Neural crest cell (in vitro differentiated cells): ENCODE measurements at regions not wholly inside any gene's neighbourhood (a gene's known extent, or its start where the extent isn't known, plus 50 kb on each side); places are given as distances from the start of the nearest gene placed in this dataset.

ENCODE experiments used
- DNase-seq: peaks from one replicate; pipeline ENCODE4 v3.0.0; 2021; ENCODE audit warnings: low read depth, mixed read lengths, low spot score
- H3K27ac Mint-ChIP-seq: one replicate; pipeline ENCODE4 v1.8.0; 2021; ENCODE audit warnings: mild to moderate bottlenecking, mixed read lengths; ENCODE audit not compliant: unreplicated experiment
- H3K27me3 Mint-ChIP-seq: 2 replicates; pipeline ENCODE4 v1.8.0; 2021; ENCODE audit warnings: low read depth, mild to moderate bottlenecking, mixed read lengths
- H3K36me3 Mint-ChIP-seq: 2 replicates; pipeline ENCODE4 v1.8.0; 2021; ENCODE audit warnings: low read depth, mild to moderate bottlenecking, mixed read lengths
- H3K4me1 Mint-ChIP-seq: 2 replicates; pipeline ENCODE4 v1.8.0; 2021; ENCODE audit warnings: mixed read lengths
- H3K4me3 Mint-ChIP-seq: one replicate; pipeline ENCODE4 v1.8.0; 2021; ENCODE audit warnings: mild to moderate bottlenecking, mixed read lengths
- H3K9me3 Mint-ChIP-seq: 2 replicates; pipeline ENCODE4 v1.8.0; 2021; ENCODE audit warnings: mixed read lengths
- CTCF ChIP-seq: fragments of 200-600 bp; sonication (generic); conservative IDR thresholded peaks from 2 replicates; pipeline ENCODE4 v1.5.0; 2021; ENCODE audit warnings: antibody characterized with exemption, mild to moderate bottlenecking

GRCh38 chr4:60847614-60848013, 352.5 kb upstream of the ADGRL3 start:
- H3K27me3 Mint-ChIP-seq = no peaks in the 10 kb centered on the region
- TF ChIP-seq CTCF = no peak
- H3K4me1 Mint-ChIP-seq = no peaks in the 10 kb centered on the region
- no peak overlapping the region for H3K27ac Mint-ChIP-seq
- H3K36me3 Mint-ChIP-seq = peaks cover 4% of the 10 kb centered on the region
- no peak for DNase-seq
- H3K4me3 Mint-ChIP-seq = no peak overlapping the region
- H3K9me3 Mint-ChIP-seq = peaks cover 4% of the 10 kb centered on the region

DNA sequence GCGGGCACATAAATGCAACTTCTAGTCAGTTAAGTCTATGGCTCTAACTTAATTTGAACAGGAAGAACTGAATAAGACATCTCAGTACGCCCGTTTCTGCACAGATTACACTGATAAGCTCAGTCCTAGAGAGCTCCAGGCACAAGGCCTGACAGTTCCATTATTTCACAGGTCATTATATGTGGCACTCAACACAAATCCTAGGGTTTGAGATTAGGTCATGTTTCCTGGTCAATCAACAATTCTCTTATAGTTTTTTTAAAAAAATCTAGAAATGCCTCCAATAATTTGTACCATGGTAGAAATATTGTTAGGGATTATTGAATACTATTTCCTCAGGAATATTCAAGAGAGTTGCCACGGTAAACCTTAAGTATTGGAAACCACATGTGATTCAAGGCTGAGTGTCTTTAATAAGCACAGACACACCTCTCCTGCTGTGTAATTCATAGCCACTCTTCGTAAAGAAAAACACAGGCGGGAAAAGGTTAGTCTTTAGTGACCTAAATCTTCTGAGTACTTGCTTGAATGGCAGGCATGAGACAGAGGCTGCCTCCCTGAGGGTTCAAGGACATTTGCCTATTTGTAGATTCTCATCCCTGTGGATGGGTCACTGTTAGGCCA, 342.9 kb upstream of the ADGRL3 start:
- H3K27me3 Mint-ChIP-seq = no peaks in the 10 kb centered on the region
- no peaks in the 10 kb centered on the region for H3K4me1 Mint-ChIP-seq
- H3K9me3 Mint-ChIP-seq = no peaks in the 10 kb centered on the region
- no peak overlapping the region for H3K27ac Mint-ChIP-seq
- no peaks in the 10 kb centered on the region for H3K36me3 Mint-ChIP-seq
- DNase-seq = no peak
- no peak for TF ChIP-seq CTCF
- no peak overlapping the region for H3K4me3 Mint-ChIP-seq

- Mint-ChIP-seq H3K27me3 (no peaks in the 10 kb centered on the region), H3K36me3 (no peaks in the 10 kb centered on the region)
Observed at GRCh38 chr4:60863442-60863841, 336.7 kb upstream of the ADGRL3 start.

DNA sequence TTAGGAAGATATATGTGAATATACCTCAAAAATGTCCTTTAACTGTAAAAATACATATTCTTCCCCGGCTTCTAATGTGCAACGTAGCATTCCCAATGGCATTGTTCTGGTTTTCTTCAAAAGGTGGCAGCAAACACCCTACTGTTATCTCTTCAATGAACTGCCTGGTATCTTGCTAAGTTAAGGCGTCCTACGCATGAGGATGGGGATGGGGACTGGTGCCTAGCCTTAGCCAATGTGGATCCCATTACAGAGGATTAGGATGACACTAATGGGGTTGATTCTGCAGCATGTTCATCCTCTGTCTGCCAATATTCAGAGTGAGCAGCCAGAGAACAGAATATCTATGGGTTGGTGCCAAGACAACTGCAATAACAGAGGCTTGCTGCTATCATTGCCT, 334.9 kb upstream of the ADGRL3 start:
- no peak for TF ChIP-seq CTCF
- H3K27ac Mint-ChIP-seq = no peak overlapping the region
- DNase-seq = no peak
- no peaks in the 10 kb centered on the region for H3K4me1 Mint-ChIP-seq
- no peak overlapping the region for H3K4me3 Mint-ChIP-seq
- no peaks in the 10 kb centered on the region for H3K27me3 Mint-ChIP-seq
- H3K36me3 Mint-ChIP-seq = no peaks in the 10 kb centered on the region
- H3K9me3 Mint-ChIP-seq = no peaks in the 10 kb centered on the region

More at GRCh38 chr4:60863442-60863841, 336.7 kb upstream of the ADGRL3 start:
- Mint-ChIP-seq H3K9me3 (no peaks in the 10 kb centered on the region), H3K4me1 (no peaks in the 10 kb centered on the region), H3K4me3 (no peak overlapping the region), H3K27ac (no peak overlapping the region)
- DNase-seq = no peak
- TF ChIP-seq CTCF = no peak

DNA sequence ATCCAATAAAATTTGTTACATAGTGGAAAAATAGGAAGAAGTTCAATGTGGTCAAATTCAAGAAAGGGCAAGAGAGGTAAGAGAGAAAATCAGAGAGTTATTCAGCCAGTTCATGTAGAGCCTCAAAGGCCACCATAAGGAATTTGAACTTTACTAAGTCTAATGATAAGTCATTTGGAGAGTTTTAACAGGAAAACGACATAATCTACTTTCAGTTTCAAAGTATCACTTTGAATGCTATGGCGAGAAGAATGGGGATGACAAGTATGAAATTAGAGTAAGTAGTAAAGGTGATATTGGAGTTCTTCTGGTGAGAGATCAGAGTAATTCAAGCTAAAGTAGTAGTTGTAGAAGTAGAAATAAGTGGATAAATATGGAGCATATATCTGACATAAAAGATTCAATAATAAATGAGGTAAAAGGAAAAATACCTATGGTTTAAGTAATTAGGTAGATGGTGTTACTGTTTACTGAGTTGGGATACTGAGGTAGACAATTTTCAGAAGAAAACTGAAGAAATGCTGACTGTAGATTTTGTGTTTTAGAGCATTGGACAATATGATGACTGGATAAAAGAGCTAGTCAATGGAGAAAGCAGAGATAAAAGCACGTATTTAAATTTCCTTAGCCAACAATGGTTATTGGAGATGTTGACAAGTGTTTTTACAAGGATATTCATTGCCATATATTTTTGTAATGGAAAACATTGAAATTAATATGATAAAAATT, 331.7 kb upstream of the ADGRL3 start:
- H3K36me3 Mint-ChIP-seq = no peaks in the 10 kb centered on the region
- no peak overlapping the region for H3K27ac Mint-ChIP-seq
- no peak for TF ChIP-seq CTCF
- H3K27me3 Mint-ChIP-seq = no peaks in the 10 kb centered on the region
- DNase-seq = no peak
- no peaks in the 10 kb centered on the region for H3K9me3 Mint-ChIP-seq
- H3K4me3 Mint-ChIP-seq = no peak overlapping the region
- H3K4me1 Mint-ChIP-seq = no peaks in the 10 kb centered on the region
